GM10847 (cell line): ENCODE measurements at regions not wholly inside any gene's neighbourhood (a gene's known extent, or its start where the extent isn't known, plus 50 kb on each side); places are given as distances from the start of the nearest gene placed in this dataset.

ENCODE experiments used
- POLR2A ChIP-seq: IDR thresholded peaks from 2 replicates; pipeline ENCODE4 v1.6.1; 2011; ENCODE audit not compliant: insufficient read length; ENCODE audit errors: extremely low read depth

DNA sequence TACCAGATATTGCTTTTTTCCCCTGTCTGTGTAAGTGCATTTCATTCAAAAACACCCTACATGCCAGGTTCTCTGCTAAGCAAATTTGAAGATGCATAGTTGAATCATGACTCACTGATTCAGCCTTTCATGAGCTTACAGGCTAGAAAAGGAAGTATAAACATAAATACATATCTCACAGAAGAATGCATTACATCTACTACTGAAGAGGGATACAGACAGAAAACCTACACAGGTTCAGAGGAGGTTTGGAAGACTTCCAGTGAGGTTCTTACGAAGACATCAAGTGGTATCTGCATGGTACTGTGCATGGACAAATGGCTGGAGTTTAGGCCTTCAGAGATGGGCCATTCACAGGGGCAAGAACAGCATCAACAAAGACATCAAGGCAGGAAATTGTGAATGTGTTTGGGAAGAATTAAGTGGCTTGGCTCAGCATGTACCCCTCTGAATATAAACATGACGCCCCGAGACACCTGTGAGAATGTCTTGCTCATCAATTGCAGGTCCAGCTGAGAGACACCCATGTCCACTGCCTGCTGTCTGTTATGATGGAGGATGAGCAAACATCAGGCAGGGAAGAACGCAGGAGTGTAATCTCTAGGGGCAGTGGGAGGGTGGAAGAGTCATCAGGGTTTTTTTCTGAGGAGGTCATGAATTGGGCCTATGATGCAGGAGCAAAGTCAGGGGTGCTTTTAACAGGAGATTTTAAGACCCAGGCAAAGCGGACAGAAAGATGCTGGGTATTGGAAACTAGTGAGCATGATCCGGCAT lies 105.1 kb upstream of the GALNT15 start:
- no peak for TF ChIP-seq POLR2A

DNA sequence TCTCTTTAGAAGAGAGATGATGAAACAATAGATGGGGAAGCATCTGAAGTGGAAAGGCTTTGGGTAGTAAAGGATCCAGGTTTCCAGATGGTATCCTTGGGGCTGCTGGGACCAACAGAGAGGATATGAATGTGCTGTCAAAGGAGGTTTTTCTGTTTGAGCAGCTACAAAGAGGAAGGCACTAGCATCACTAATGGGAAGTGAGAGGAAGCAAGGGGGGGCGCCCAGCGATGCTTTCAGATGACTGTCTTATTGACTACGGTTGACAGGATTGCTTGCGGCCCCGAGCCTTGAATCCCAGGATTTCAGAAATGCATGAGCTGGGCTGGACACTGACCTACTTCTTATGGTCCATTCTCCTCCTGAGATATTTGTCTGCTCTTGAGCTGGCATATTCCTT lies 103.8 kb upstream of the GALNT15 start:
- no peak for TF ChIP-seq POLR2A

DNA sequence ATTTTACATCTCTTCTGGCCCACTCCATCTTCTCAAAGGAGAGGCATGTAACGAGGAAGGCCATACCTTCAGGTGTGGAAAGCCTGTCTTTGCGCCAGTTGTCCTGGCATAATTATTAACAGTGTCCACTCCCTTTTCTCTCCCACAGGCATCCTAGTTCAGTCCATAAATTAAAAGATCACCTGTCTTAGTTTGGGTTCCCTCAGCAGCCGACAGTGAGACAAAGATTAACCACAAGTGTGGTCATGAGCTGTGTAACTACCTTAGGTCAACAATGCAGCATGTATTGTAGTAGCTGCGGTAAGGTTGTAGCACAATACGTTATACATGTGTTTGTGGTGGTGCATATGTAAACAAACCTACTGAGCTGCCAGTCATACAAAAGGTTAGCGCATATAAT lies 103.3 kb upstream of the GALNT15 start:
- no peak for TF ChIP-seq POLR2A

DNA sequence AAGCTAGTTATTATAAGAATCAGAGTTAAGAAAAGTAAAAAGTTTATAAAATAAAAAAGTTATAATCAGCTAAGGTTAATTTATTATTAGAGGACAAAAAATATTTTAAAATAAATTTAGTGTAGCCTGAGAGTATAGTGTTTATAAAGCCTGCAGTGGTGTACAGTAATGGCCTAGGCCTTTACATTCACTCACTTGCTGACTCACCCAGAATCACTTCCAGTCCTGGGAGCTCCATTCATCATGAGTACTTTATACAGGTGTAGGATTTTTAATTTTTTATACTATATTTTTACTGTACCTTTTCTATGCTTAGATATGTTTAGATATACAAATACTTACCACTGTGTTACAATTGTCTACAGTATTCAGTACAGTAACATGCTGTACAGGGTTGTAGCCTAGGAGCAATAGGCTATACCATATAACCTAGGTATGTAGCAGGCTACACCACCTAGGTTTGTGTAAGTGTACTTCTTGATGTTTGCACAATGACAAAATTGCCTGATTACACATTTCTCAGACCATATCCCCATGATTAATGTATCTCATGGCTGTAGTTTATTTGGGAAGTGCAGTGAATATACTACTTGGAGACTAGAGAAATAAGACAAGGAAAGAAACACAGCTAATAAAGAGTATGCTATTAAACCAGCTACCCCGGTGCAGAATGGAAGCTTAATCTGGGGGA lies 101.9 kb upstream of the GALNT15 start:
- TF ChIP-seq POLR2A = no peak

DNA sequence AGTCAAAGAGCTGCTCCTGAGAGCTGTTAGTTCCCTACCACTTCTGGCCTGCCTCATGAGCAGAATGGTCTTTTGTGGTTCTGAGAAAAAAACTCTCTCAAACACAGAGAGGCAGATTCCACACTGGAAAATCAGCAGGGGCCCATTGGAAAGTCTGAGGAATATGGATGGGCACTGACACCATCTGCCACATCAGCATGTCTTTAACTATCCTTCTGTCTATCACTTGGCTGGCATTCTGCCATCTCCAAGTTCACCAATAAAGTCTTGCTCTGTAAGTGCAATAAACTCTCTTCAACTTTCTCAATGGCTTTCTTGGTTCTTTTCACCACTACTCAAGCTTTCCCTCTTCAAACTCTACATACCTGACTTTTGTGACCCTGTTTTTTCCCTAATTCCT lies 101.3 kb upstream of the GALNT15 start:
- no peak for TF ChIP-seq POLR2A

DNA sequence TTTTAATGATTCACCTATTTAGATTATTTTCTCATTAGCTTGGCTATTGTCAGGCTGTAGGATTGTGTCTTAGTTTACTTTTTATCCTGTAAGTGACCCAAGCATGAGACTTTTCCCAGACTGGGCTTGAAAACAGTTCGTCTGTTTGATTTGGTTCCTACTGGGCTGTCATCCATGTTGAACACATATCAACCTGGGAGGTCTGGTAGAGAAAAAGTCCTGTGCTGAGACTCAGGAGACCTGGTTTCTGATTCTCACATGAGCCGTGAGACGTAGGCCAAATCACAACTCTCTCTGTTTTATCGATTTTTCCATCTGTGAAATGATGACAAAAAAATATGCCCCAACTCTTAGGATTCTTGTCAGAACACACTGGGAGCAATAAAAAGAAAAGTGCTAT lies 98.8 kb upstream of the GALNT15 start:
- no peak for TF ChIP-seq POLR2A

DNA sequence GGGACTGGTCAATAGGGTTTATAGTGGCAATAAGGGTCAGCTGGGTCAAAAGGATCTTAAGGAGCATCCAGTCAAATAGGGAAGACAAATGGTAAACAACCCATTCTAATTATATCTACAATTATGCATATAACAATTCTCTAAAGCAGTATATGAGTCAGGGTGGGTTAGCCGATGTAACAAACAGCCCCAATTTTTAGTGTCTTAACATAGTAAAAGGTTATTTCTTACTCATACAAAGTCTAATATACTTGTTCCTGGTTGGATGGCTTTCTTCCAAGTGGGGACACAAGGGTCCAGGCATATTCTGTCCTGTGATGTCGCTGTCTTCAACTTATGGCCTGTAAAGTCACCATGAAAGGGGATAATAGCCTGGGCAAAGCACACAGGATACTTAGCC lies 97.9 kb upstream of the GALNT15 start:
- no peak for TF ChIP-seq POLR2A

DNA sequence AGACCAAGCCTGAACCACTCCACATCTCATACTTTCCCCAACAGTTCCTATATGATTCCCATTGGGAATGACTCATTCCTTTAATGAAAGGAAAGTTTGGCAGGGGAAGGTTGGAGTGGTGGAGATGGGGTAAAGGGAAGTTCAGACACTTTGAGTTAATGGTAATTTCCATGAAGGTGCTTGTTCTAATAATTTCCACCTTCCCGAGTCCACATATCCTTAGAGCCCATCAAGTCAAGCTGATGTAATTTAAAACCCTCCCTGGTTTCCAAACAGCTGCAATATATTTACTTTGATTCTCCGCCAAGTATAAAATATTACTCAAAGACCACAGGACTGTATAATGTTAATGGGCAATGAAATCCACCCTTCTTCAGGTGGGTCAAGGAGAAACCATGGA lies 95.0 kb upstream of the GALNT15 start:
- no peak for TF ChIP-seq POLR2A

DNA sequence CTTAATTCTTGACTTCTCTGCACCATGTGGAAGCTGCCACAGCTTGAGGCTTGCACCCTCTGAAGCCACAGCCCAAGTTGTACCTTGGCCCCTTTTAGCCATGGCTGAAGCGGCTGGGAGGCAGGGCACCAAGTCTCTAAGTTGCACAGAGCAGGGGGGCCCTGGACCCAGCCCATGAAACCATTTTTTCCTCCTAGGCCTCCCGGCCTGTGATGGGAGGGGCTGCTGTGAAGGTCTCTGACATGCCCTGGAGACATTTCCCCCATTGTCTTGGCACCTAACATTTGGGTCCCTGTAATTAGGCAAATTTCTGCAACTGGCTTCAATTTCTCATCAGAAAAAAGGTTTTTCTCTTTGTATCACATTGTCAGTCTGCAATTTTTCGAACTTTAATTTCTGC lies 92.8 kb upstream of the GALNT15 start:
- TF ChIP-seq POLR2A = no peak

DNA sequence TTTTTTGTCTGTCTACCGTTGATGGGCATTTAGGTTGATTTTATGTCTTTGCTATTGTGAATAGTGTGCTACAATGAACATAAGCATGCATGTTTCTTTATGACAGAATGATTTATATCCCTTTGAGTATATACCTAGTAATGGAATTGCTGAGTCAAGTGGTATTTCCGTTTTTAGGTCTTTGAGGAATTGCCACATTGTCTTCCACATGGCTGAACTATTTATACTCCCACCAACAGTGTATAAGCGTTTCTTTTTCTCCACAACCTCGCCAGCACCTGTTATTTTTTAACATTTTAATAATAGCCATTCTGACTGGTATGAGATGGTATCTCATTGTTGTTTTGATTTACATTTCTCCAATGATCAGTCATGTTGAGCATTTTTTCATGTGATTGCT lies 89.6 kb upstream of the GALNT15 start:
- TF ChIP-seq POLR2A = no peak

DNA sequence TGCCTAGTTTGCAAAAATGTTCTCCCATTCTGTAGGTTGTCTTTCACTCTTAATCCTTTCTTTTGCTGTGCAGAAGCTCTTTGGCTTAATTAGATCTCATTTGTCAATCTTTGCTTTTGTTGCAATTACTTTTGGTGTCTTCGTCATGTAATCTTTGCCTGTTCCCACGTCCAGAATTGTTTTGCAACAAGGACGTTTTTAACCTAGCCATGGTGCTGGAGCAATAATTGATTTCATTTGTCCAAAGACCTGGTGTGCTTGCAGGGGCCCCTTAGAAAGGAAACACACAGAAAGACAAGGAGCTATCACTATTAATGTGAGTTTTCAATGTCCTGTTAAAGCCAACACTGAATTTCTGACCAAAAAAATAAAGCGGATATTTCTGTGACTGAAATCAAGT lies 89.1 kb upstream of the GALNT15 start:
- no peak for TF ChIP-seq POLR2A

DNA sequence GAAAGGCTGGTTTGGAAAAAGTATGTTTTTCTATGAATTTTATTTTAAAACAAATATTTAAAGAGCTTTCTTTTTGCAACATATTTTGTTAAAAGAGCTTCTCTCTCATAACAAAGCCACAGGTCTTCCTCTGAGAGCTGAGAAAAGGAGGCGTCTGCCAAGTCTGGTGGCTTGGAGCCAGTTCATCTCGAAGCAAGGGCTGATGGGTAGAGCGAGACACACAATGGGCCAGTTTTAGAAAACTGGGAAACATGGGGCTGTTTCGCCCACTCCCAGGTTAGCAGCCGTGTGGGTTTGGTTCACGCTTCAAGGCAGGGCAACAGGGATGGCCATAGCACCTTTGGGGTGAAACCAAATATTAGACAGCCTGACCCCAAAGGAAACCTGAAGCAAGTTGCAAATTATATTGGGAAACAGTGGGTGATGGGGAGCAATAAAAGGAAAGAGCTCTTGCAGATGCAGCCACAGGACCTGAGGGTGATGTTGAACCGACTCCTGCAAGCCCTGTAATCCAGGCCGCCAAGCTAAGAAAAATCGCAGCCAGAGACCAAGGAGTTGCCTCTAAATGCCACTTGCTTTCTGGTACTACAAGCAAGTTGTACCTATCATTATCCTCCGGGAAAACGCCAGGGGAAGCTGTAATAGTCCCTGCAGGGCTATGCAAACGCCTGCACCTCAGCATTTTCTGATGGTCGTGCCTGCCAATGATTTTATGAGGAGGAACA lies 88.4 kb upstream of the GALNT15 start:
- TF ChIP-seq POLR2A = no peak

DNA sequence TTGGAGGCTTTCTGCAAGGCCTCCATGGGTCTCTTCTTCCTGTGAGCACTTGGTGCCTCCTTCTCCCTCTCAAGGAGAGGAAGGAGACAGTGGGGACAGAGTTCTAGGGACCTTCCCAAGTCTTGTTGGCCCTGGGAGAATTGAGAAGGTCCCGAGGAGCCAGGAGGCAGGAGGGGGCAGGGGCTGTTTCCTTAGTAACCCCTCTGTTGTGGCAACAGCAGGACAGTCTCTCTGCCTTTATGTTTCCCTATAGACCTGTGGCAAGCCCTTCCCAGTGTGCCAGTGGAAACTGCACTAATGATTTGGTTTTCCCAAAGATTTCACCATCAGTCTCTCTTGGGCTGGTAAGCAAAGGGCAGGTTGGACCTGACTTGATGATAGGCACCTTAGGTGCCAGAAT lies 87.8 kb upstream of the GALNT15 start:
- TF ChIP-seq POLR2A = no peak

DNA sequence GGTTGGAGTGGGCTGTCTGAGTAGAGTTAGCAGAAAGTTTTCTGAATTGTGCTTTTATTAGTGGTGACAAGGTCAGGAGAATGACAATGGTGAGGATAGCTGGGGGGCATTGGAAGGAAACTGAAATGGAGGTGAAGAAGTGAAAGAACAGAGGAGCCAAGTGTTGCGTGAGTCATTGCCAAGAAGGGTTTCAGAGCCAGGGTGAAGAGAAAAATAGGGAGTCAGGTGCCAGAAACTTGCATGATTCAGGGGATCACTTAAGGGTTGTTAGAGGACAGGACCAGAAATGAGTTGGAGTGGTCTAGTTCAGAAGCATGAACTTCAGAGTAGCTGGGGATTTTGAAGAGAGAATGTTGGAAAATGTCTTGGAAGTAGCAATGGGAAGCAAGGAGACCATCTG lies 86.0 kb upstream of the GALNT15 start:
- no peak for TF ChIP-seq POLR2A

DNA sequence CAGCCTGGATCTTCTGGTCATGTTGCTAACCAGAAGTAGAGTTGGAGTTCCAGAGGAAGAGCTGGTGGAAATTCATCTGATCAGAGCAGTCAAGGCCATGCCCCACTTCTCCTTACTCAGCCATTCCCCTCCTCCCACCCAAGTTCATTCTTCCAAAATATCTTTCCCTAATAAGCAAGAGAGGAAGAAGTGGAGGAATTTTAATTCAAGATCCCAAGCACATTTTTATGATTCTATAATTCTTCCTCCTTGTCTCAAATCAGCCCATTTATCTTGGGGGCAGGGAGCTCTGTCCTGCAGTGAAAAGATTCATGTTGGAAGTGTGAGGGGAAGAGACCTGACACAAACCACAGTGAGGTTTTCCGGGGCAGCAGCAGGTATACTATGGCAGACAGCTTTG lies 85.0 kb upstream of the GALNT15 start:
- TF ChIP-seq POLR2A = no peak

DNA sequence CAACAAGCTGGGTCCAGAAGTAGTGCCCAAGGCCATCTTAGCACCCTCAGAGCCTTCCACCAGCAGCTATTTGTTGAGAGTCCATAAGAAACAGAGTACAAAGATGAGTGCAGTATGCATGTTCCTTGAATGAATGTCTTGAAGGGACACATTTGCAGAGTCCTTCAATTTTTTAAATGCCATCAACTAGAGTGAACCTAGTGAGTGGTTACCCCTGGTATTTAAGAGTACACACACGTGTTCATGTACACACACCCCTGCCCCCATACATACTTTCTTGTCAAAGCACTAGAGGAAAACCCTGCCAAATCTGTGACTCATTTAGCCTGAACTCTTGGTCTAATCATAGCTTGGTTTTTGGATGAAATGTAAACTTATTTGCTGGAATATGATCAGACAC lies 84.5 kb upstream of the GALNT15 start:
- TF ChIP-seq POLR2A = no peak

DNA sequence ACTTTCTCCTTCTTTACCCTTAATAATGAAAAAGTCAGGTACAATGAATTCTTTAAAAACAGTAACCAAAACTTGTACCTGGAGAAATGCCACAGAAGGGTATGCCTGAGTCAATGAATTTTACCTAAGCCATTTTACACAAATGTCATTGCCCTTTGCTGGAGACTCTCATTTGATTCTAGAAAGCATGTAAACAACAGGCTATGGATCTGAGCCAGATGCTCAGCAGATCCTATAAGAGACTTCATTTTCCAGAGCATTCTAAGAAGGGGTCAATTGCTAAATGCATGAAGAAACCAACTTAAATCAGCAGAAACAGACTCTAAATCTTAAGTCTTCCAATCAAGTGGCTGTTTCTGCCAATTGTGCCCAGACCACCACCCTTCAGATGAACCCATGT lies 83.8 kb upstream of the GALNT15 start:
- TF ChIP-seq POLR2A = no peak

DNA sequence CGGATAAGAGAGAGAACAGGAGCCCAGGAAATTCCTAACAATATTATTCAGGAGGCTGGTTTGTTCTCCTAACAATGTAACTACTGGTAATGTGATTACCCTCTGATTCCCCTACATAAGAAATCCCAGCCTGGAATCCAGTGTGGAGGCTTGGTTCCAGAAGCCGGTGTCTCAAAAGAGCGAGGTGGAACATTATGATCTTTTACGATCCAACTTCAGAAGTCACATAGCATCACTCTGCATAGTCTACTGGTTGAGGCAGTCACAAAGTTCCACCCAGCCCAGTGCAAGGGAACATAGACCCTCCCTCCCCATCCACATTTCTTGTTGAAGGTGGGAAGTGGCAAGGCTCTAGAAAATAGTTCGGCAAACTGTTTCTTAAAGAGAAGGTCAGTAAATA lies 81.6 kb upstream of the GALNT15 start:
- no peak for TF ChIP-seq POLR2A
